ENCODE measurements at regions not wholly inside any gene's neighbourhood (a gene's known extent, or its start where the extent isn't known, plus 50 kb on each side); places are given as distances from the start of the nearest gene placed in this dataset.

DNA sequence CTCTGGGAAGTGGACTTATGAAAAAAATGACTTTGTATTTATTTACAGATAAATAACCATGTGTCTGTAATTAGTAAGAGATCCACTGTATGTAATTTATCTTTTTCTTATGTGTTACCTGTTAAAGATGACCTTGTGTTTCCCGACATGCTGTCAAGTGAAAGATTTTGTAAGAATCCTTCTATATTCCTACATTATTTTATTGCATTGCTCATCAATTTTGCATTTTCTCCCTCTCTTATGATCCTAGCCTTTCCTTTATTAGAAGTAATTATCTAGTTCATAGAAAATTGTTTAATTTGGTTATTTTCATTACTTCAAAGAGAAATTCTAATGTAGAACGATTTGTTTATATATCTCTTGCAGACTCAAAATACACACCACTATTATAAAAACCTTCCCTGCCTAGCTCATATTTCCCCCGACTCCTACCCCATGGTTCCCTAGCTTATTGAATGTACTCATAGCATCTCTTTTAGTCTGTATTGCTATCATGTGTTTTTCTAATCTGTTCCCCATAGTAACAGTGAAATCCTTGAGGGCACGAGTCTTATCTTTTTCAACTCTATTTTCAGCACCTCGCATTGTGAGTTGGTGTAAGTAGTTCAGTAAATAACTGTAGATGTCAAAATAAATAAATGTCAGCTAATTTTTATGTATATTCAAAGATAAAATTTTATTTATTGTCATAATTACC, 774.4 kb downstream of the HDGFL1 start:
- ATAC-seq (ENCODE audit: low FRiP score) (no peak), DNase-seq (ENCODE audit: low spot score) (no peak)
- TF ChIP-seq, protein P1, sequence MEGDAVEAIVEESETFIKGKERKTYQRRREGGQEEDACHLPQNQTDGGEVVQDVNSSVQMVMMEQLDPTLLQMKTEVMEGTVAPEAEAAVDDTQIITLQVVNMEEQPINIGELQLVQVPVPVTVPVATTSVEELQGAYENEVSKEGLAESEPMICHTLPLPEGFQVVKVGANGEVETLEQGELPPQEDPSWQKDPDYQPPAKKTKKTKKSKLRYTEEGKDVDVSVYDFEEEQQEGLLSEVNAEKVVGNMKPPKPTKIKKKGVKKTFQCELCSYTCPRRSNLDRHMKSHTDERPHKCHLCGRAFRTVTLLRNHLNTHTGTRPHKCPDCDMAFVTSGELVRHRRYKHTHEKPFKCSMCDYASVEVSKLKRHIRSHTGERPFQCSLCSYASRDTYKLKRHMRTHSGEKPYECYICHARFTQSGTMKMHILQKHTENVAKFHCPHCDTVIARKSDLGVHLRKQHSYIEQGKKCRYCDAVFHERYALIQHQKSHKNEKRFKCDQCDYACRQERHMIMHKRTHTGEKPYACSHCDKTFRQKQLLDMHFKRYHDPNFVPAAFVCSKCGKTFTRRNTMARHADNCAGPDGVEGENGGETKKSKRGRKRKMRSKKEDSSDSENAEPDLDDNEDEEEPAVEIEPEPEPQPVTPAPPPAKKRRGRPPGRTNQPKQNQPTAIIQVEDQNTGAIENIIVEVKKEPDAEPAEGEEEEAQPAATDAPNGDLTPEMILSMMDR (IDR thresholded peaks at IDR 0.05), result no peak

DNA sequence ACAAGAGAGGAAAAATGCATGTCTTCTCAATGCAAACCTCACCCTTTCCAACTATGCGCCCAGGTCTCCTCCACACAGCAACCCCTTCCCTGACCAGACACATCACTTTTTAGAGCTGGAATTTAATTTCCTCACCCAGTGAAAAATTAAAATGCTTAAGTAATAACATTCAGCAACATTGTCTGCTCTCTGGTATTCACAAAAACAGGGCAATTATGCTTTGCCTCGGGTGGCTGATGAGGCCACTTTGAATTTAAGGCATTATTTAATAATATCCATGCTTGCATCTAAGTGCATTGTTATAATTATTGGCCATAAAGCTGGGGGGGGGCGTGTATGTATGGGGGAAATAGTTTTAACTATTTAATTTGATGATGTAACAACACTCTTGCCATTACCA, 777.8 kb upstream of the NRSN1 start:
- DNase-seq (ENCODE audit: low spot score), result no peak
- no peak for ATAC-seq (ENCODE audit: low FRiP score)
- TF ChIP-seq, protein P1 (IDR thresholded peaks at IDR 0.05), result no peak

DNA sequence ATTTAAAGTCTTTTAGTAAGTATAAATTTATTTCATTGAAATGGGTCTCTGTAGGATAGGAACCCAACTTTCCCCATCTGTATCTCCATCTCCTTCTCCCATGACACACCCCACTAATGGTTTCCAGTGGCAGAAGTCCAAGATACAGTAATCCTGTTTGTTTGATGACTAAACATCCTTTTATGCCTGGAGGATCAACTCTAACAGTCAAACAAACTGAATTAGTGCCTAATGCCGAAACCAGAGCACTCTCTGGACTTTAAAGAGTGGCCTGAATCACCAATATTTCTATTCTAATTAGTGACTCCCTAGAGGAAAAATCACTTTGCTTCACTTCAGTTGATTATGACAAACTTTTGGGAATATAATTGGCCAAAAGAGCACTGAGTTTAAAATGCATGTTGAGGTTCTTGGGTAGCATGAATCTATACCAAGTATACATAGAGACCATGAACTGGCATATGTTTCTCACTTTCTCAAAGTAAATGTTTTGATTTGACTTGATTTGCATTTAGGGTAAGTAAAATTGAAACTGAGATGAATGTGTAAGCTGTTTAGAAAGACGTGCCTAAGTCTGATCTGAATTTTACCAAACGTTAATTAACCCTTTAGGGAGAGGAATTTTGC, 776.4 kb upstream of the NRSN1 start:
- TF ChIP-seq, protein P1 (IDR thresholded peaks at IDR 0.05), result no peak
- no peak for ATAC-seq (ENCODE audit: low FRiP score)
- DNase-seq (ENCODE audit: low spot score), result no peak

DNA sequence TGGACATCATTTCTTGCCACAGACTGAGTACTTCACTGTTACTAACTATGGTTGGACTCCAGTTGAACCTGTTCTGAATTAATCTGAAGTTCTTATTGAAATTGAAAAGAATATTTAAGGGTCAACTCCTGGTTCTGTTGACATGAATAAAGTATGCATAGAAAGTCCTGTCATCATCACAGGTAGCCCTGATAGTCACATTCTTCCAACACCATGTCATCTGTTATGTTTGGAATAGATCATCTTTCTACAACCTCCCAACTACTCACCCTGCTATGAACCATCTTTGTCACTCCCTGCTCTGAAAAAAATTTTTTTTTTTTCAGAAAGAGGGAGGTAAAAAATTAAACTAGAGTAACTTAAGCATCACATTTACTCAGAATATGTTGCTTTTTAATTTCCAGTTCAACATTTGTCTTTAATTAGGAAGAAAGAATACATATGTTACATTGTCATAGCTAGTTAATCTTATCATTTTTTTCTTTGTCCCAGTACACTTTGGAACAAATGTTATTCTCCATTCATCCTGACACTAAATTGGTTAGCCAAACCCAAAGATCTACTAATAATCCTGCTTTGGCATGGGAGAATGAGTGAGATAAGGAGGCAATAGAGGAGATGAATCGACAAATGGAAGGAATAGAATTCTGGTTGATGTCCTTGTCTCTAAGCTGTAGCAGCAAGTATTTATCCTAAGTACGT, 775.1 kb upstream of the NRSN1 start:
- DNase-seq (ENCODE audit: low spot score), result no peak
- no peak for ATAC-seq (ENCODE audit: low FRiP score)
- TF ChIP-seq, protein P1 (IDR thresholded peaks at IDR 0.05), result no peak

DNA sequence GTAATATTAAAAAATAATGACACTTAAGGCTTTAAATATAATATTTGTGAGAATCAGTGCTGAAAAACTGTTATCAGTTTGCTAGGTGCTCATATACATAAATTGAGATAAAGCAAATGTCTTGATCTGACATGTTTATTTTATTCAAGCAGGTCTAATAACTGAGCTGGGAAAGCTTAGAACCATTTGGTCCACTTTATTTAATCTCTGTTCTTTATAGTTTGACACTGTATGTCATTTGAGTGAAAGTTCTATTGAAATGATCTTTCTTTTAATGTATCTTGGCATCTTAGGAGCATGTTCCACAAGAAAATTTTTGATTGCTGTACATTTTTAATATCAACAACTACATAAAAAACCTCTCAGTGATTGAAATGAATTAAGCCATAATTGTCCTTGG, 772.0 kb upstream of the NRSN1 start:
- DNase-seq (ENCODE audit: low spot score) (no peak), ATAC-seq (ENCODE audit: low FRiP score) (no peak)
- TF ChIP-seq, protein P1 (IDR thresholded peaks at IDR 0.05), result no peak

DNA sequence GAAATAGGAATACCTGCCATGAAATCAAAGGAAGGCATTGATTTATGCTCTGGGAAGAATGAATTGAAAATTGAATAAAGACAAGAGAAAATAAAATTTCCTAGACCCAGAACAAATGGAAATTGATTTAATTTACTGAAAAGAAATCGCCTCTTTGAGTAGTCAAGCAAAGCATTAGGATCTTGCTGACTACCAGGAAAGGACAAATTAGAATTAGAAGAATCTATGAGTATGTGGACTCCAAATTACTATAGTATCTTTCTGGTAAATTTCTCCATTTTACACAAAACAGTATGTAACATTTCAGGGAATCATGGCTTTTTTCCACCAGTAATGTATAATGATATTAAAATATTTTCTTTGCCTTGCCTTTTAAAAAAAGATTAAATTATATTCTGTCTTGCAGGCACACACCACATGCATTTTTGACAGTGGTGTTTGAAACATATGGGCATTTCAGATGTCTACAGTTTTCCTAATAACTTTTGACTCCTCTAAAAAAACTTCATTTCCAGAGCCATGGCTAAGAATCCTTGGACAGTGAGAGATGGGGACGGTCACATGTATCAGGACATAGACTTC, 768.7 kb upstream of the NRSN1 start:
- no peak for DNase-seq (ENCODE audit: low spot score)
- ATAC-seq (ENCODE audit: low FRiP score), result no peak
- TF ChIP-seq, protein P1 (IDR thresholded peaks at IDR 0.05), result no peak
